Activated CD8-positive, alpha-beta memory T cell treated with anti-CD3 and anti-CD28 coated beads, Interleukin-2, amount 10 ng/mL, durations not matched to agents 7 days and 5 days (primary cell): ENCODE measurements at regions not wholly inside any gene's neighbourhood (a gene's known extent, or its start where the extent isn't known, plus 50 kb on each side); places are given as distances from the start of the nearest gene placed in this dataset.

Experiments used
- ATAC-seq: fragments of 150-1000 bp; cut with Tn5 transposase; one replicate; pipeline ENCODE4 v1.10.0; 2021; ENCODE audit warnings: moderate library complexity
- CTCF ChIA-PET: fragments of 350-600 bp; sonication (Branson Sonifier 250); formaldehyde crosslinking; loops from one replicate; lab custom pipeline; 2021; ENCODE audit warnings: antibody characterized with exemption; lab: Charles Lee
- DNase-seq: peaks from one replicate; pipeline ENCODE4 v3.0.0-alpha.2; 2020
- H3K27ac Mint-ChIP-seq: one replicate; pipeline ENCODE4 v1.8.0; 2021; ENCODE audit warnings: mild to moderate bottlenecking, mixed read lengths
- H3K27me3 Mint-ChIP-seq: one replicate; pipeline ENCODE4 v1.8.0; 2021; ENCODE audit warnings: mixed read lengths
- H3K36me3 Mint-ChIP-seq: one replicate; pipeline ENCODE4 v1.8.0; 2021; ENCODE audit warnings: mild to moderate bottlenecking, mixed read lengths
- H3K4me1 Mint-ChIP-seq: one replicate; pipeline ENCODE4 v1.8.0; 2021; ENCODE audit warnings: mixed read lengths
- H3K4me3 Mint-ChIP-seq: one replicate; pipeline ENCODE4 v1.8.0; 2021; ENCODE audit warnings: mild to moderate bottlenecking, moderate library complexity, mixed read lengths
- H3K9me3 Mint-ChIP-seq: one replicate; pipeline ENCODE4 v1.8.0; 2022; ENCODE audit warnings: low read depth, mixed read lengths

DNA sequence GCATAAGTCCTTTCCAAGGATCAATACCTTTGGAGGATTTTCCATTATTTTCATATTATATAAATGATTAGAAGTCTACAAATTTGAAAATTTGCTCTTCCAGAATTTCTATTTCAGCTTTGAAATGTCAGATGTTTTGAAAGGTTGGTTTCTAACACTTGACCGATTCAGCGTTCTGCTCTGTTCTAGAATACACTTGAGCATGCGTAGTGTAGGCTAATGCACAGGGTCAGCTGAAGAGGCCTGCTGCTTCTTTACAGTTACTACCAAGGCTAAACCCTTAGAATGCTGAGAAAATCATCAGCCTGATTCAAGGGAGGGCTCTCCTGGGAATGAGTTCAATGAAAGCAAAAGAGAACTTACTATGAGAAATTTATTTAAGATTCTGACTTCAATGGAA, 177.6 kb downstream of the RNF144B start:
- H3K36me3 Mint-ChIP-seq = no peaks in the 10 kb centered on the region
- H3K4me1 Mint-ChIP-seq = no peaks in the 10 kb centered on the region
- H3K9me3 Mint-ChIP-seq = no peaks in the 10 kb centered on the region
- CTCF ChIA-PET = no interaction called here
- H3K27me3 Mint-ChIP-seq = peaks cover 4% of the 10 kb centered on the region
- H3K27ac Mint-ChIP-seq = no peak overlapping the region
- ATAC-seq = no peak
- no peak overlapping the region for H3K4me3 Mint-ChIP-seq
- no peak for DNase-seq

DNA sequence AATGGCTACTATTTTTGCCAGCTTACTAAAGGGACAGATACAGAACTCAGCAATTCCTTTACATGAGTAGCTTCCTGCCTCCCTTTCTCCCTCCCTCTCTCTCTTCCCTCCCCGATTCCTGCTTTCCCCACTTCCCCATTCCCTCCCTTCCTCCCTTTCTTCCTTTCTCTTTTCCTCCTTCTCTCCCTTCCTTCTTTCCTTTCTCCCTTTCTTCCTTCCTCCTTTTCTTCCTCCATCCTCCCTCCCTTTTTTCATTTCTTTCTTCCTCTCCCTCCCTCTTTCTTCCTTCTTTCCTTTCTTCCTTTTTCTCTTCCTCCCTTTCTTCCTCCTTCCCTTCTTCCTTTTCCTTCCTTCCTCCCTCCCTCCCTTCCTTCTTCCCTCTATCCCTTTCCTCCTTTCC, 178.1 kb downstream of the RNF144B start:
- Mint-ChIP-seq H3K4me3 (no peak overlapping the region), H3K36me3 (no peaks in the 10 kb centered on the region), H3K27ac (no peak overlapping the region), H3K4me1 (no peaks in the 10 kb centered on the region), H3K27me3 (peaks cover 4% of the 10 kb centered on the region), H3K9me3 (no peaks in the 10 kb centered on the region)
- no peak for ATAC-seq
- CTCF ChIA-PET = no interaction called here
- no peak for DNase-seq

GRCh38 chr6:18567380-18567779, 180.2 kb downstream of the RNF144B start:
- Mint-ChIP-seq H3K9me3 (no peaks in the 10 kb centered on the region), H3K4me1 (no peaks in the 10 kb centered on the region), H3K27ac (no peak overlapping the region), H3K36me3 (no peaks in the 10 kb centered on the region), H3K4me3 (no peak overlapping the region), H3K27me3 (no peaks in the 10 kb centered on the region)
- ATAC-seq (no peak), DNase-seq (no peak)
- CTCF ChIA-PET = no interaction called here

GRCh38 chr6:18577491-18577890, 190.3 kb downstream of the RNF144B start:
- ATAC-seq = no peak
- Mint-ChIP-seq H3K4me1 (no peaks in the 10 kb centered on the region), H3K4me3 (no peak overlapping the region), H3K27ac (no peak overlapping the region), H3K27me3 (peaks cover 11% of the 10 kb centered on the region), H3K9me3 (peaks cover 2% of the 10 kb centered on the region), H3K36me3 (no peaks in the 10 kb centered on the region)
- DNase-seq = no peak
- CTCF ChIA-PET = no interaction called here

- no peak for ATAC-seq
- CTCF ChIA-PET = no interaction called here
- DNase-seq = no peak
- H3K27ac Mint-ChIP-seq = no peak overlapping the region
- no peak overlapping the region for H3K4me3 Mint-ChIP-seq
- no peaks in the 10 kb centered on the region for H3K4me1 Mint-ChIP-seq
- H3K9me3 Mint-ChIP-seq = peaks cover 2% of the 10 kb centered on the region
- no peaks in the 10 kb centered on the region for H3K36me3 Mint-ChIP-seq
- peaks cover 11% of the 10 kb centered on the region for H3K27me3 Mint-ChIP-seq
Observed at GRCh38 chr6:18579166-18579565, 192.0 kb downstream of the RNF144B start.

GRCh38 chr6:18579869-18580268, 192.7 kb downstream of the RNF144B start:
- no peak overlapping the region for H3K4me3 Mint-ChIP-seq
- CTCF ChIA-PET = no interaction called here
- H3K27ac Mint-ChIP-seq = no peak overlapping the region
- no peaks in the 10 kb centered on the region for H3K36me3 Mint-ChIP-seq
- peaks cover 2% of the 10 kb centered on the region for H3K9me3 Mint-ChIP-seq
- no peak for DNase-seq
- peaks cover 11% of the 10 kb centered on the region for H3K27me3 Mint-ChIP-seq
- no peaks in the 10 kb centered on the region for H3K4me1 Mint-ChIP-seq
- ATAC-seq = no peak

GRCh38 chr6:18584372-18584771, 197.2 kb downstream of the RNF144B start:
- Mint-ChIP-seq H3K9me3 (no peaks in the 10 kb centered on the region), H3K27me3 (peaks cover 3% of the 10 kb centered on the region), H3K36me3 (no peaks in the 10 kb centered on the region), H3K27ac (no peak overlapping the region), H3K4me3 (no peak overlapping the region), H3K4me1 (no peaks in the 10 kb centered on the region)
- no peak for ATAC-seq
- DNase-seq = no peak
- CTCF ChIA-PET = no interaction called here

DNA sequence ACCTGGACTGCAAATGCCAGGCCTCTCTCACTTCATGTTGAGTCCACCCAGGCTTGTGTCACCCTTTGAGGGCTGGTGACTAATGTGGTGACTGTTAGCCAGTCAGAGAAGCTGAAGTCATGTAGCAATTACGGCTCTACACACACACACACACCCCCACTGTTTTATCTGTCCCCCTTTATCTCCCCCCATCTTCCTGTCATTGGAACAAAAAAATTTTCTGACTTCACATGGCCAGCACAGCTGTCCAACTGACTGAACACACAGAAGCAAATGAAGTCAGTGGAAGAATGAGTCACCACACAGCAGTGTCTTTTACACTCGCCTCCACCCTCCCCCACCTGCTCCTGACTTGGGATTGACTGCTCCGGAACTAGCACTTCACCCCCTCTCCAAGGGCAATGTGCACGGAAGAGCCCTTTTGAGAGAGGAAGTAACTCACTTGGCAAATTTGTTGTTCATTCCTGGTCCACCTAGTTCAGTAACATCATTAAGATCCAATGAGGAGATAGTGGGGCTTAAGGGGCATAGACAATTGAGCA, 198.0 kb downstream of the RNF144B start:
- no peak for ATAC-seq
- no peaks in the 10 kb centered on the region for H3K4me1 Mint-ChIP-seq
- H3K27ac Mint-ChIP-seq = no peak overlapping the region
- H3K36me3 Mint-ChIP-seq = no peaks in the 10 kb centered on the region
- no peak for DNase-seq
- no peak overlapping the region for H3K4me3 Mint-ChIP-seq
- H3K27me3 Mint-ChIP-seq = peaks cover 4% of the 10 kb centered on the region
- CTCF ChIA-PET = no interaction called here
- no peaks in the 10 kb centered on the region for H3K9me3 Mint-ChIP-seq

- Mint-ChIP-seq H3K27ac (no peak overlapping the region), H3K4me3 (no peak overlapping the region), H3K9me3 (no peaks in the 10 kb centered on the region), H3K27me3 (peaks cover 6% of the 10 kb centered on the region), H3K36me3 (no peaks in the 10 kb centered on the region), H3K4me1 (no peaks in the 10 kb centered on the region)
- CTCF ChIA-PET = no interaction called here
- DNase-seq = no peak
- no peak for ATAC-seq
Observed at GRCh38 chr6:18586133-18586532, 199.0 kb downstream of the RNF144B start.

DNA sequence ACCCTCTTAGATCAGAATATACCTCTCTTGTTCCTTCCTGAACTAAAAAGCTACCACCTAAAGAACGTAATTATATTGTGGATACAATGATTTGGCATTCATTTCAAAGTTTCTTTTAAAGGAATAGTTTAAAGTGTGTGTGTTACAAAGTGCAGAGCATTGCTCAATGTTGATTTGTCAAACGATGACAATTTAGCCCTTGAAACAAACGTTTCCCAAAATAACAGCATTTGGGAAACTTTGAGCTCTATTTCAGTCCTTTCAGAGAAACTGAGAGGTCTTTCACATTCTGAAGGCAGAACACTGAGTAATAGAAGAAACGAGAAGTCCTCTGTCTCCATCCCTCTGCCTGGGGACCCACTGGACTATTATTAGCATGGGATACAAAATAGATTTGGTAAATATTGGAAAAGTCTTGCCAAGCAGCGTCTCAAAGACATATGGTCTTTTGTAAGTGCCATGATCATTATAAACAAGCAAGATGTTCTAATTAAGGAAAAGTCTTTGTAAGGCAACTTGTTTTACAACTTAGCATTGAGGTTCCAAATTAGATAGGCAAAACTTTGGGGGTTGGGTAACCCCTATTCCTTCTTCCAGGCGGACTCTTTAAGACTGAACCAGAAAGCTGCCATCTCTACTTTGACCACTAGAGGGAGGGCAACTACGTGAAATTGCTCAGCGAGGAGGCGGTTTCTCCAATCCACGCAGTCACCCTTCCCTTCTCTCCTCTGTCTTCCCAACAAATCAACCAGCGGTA, 208.8 kb downstream of the RNF144B start:
- Mint-ChIP-seq H3K4me3 (no peak overlapping the region), H3K4me1 (no peaks in the 10 kb centered on the region), H3K27me3 (peaks cover 12% of the 10 kb centered on the region), H3K9me3 (no peaks in the 10 kb centered on the region), H3K27ac (no peak overlapping the region), H3K36me3 (no peaks in the 10 kb centered on the region)
- peak; percentile 57 for ATAC-seq
- CTCF ChIA-PET = interaction anchor here (0.6 to 1.3 kb wide), 3 partner anchors 34 to 1460 kb away, joined by 3 to 6 read pairs (median 5); no protein-coding TSS in a partner anchor
- DNase-seq = peak; percentile 44

GRCh38 chr6:18596531-18596835, 209.3 kb downstream of the RNF144B start:
- Mint-ChIP-seq H3K4me1 (no peaks in the 10 kb centered on the region), H3K9me3 (no peaks in the 10 kb centered on the region), H3K27ac (no peak overlapping the region), H3K36me3 (no peaks in the 10 kb centered on the region), H3K27me3 (peaks cover 12% of the 10 kb centered on the region), H3K4me3 (no peak overlapping the region)
- ATAC-seq = no peak
- CTCF ChIA-PET = interaction anchor here (1.3 kb wide), 2 partner anchors 273 to 1460 kb away, joined by 3 to 5 read pairs; no protein-coding TSS in a partner anchor
- no peak for DNase-seq

GRCh38 chr6:18598551-18599264, 211.6 kb downstream of the RNF144B start:
- no peak overlapping the region for H3K4me3 Mint-ChIP-seq
- H3K4me1 Mint-ChIP-seq = no peaks in the 10 kb centered on the region
- DNase-seq (no peak), ATAC-seq (no peak)
- CTCF ChIA-PET = interaction anchor here (1.2 kb wide), 1 partner anchor 1458 kb away, joined by 4 read pairs; no protein-coding TSS in a partner anchor
- peaks cover 12% of the 10 kb centered on the region for H3K27me3 Mint-ChIP-seq
- no peak overlapping the region for H3K27ac Mint-ChIP-seq
- no peaks in the 10 kb centered on the region for H3K36me3 Mint-ChIP-seq
- H3K9me3 Mint-ChIP-seq = no peaks in the 10 kb centered on the region

GRCh38 chr6:18600255-18600654, 213.1 kb downstream of the RNF144B start:
- no peak for DNase-seq
- no peak for ATAC-seq
- Mint-ChIP-seq H3K36me3 (no peaks in the 10 kb centered on the region), H3K4me1 (no peaks in the 10 kb centered on the region), H3K27ac (no peak overlapping the region), H3K9me3 (no peaks in the 10 kb centered on the region), H3K4me3 (no peak overlapping the region), H3K27me3 (peaks cover 10% of the 10 kb centered on the region)
- CTCF ChIA-PET = interaction anchor here (0.9 kb wide), 1 partner anchor 9 kb away, joined by 3 read pairs; no protein-coding TSS in a partner anchor

DNA sequence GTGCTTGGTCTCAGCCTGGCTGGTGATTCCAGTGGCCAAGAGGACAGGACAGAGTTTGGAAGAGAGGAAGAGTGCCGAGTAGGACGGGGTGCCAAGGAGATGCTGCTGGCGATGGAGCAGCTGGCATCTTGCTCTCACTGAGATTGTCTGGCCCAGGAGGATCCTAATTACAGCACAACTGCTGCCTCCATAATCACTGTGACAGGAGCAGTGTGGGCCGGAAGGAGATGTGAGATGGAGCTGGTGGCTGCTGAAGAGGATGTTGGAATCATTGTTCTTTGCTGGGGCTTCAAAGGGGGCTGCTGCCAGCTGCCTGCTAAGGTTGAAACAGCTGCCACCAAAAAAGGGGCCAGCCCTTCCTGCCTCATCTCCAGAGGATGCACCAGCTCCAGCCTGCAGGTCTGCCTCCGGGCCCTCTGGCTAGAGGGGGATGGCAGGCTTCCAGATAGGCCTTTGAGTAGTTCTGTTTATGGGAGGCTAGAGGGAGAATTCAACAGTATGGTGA, 214.4 kb downstream of the RNF144B start:
- Mint-ChIP-seq H3K4me3 (no peak overlapping the region), H3K27me3 (peaks cover 6% of the 10 kb centered on the region), H3K4me1 (no peaks in the 10 kb centered on the region), H3K9me3 (no peaks in the 10 kb centered on the region), H3K36me3 (no peaks in the 10 kb centered on the region), H3K27ac (no peak overlapping the region)
- DNase-seq = no peak
- ATAC-seq = no peak
- CTCF ChIA-PET = no interaction called here
